ENCODE measurements at regions not wholly inside any gene's neighbourhood (a gene's known extent, or its start where the extent isn't known, plus 50 kb on each side); places are given as distances from the start of the nearest gene placed in this dataset.

- no peaks in the 10 kb centered on the region for H3K9me3 Mint-ChIP-seq (ENCODE audit: unreplicated experiment)
- no peak for DNase-seq (ENCODE audit: low spot score)
- peaks cover 3% of the 10 kb centered on the region for H3K27me3 Mint-ChIP-seq (ENCODE audit: unreplicated experiment)
- no peak overlapping the region for H3K27ac Mint-ChIP-seq (ENCODE audit: unreplicated experiment)
- no peak overlapping the region for H3K4me3 Mint-ChIP-seq (ENCODE audit: unreplicated experiment)
- peaks cover 2% of the 10 kb centered on the region for H3K4me1 Mint-ChIP-seq (ENCODE audit: unreplicated experiment)
- no peaks in the 10 kb centered on the region for H3K36me3 Mint-ChIP-seq (ENCODE audit: low read depth, unreplicated experiment)
- TF ChIP-seq, protein P1, sequence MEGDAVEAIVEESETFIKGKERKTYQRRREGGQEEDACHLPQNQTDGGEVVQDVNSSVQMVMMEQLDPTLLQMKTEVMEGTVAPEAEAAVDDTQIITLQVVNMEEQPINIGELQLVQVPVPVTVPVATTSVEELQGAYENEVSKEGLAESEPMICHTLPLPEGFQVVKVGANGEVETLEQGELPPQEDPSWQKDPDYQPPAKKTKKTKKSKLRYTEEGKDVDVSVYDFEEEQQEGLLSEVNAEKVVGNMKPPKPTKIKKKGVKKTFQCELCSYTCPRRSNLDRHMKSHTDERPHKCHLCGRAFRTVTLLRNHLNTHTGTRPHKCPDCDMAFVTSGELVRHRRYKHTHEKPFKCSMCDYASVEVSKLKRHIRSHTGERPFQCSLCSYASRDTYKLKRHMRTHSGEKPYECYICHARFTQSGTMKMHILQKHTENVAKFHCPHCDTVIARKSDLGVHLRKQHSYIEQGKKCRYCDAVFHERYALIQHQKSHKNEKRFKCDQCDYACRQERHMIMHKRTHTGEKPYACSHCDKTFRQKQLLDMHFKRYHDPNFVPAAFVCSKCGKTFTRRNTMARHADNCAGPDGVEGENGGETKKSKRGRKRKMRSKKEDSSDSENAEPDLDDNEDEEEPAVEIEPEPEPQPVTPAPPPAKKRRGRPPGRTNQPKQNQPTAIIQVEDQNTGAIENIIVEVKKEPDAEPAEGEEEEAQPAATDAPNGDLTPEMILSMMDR (IDR thresholded peaks at IDR 0.05; ENCODE audit: unreplicated experiment): no peak
These were observed 91.9 kb upstream of the LDAH start for GRCh38 chr2:20914771-20915170.

DNA sequence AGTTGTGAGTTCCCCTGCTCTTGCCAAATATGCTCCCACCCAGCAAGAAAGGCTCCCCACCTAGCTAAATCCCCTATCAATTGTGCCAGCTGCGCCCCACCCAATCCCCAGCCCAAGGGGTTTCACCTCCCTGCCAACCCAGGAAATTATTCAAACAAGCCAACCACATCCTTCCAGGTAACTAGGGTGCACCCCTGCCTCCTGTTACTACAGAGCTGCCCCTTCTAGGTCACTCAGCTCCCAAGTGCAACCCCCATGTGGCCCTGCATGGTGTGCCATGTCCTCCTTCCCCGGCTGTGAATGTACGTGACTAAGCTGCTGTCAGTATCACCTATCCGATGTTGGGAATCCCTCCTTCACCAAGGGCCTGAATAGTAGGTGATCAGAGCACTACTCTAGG is 91.2 kb upstream of the LDAH start:
- Mint-ChIP-seq H3K4me1 (ENCODE audit: unreplicated experiment) (peaks cover 2% of the 10 kb centered on the region), H3K36me3 (ENCODE audit: low read depth, unreplicated experiment) (no peaks in the 10 kb centered on the region), H3K9me3 (ENCODE audit: unreplicated experiment) (no peaks in the 10 kb centered on the region), H3K4me3 (ENCODE audit: unreplicated experiment) (no peak overlapping the region), H3K27ac (ENCODE audit: unreplicated experiment) (no peak overlapping the region), H3K27me3 (ENCODE audit: unreplicated experiment) (peaks cover 3% of the 10 kb centered on the region)
- TF ChIP-seq, protein P1 (IDR thresholded peaks at IDR 0.05; ENCODE audit: unreplicated experiment): no peak
- no peak for DNase-seq (ENCODE audit: low spot score)

DNA sequence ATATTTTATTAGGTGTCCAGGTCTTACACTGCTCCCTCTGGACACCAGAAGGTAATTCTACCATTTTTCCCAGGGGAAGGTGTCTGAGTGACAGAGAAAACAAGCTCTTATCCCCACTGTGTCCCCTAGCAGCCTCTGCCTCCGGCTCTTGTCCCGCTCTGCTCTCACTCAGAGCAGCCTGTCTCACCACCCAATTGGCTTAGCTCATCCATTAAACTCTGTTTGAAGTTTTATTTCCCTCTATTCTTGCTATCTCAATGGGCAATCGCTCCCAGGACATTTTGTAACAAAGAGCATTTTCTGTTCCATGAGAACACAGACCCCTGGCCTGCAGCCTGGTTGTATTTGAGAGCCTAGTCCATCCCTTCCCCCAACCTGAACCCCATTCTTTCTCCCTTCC is 90.6 kb upstream of the LDAH start:
- no peak for DNase-seq (ENCODE audit: low spot score)
- Mint-ChIP-seq H3K27me3 (ENCODE audit: unreplicated experiment) (peaks cover 3% of the 10 kb centered on the region), H3K27ac (ENCODE audit: unreplicated experiment) (no peak overlapping the region), H3K4me3 (ENCODE audit: unreplicated experiment) (no peak overlapping the region), H3K4me1 (ENCODE audit: unreplicated experiment) (peaks cover 2% of the 10 kb centered on the region), H3K36me3 (ENCODE audit: low read depth, unreplicated experiment) (no peaks in the 10 kb centered on the region), H3K9me3 (ENCODE audit: unreplicated experiment) (no peaks in the 10 kb centered on the region)
- TF ChIP-seq, protein P1 (IDR thresholded peaks at IDR 0.05; ENCODE audit: unreplicated experiment): no peak

- Mint-ChIP-seq H3K4me1 (ENCODE audit: unreplicated experiment) (no peaks in the 10 kb centered on the region), H3K36me3 (ENCODE audit: low read depth, unreplicated experiment) (no peaks in the 10 kb centered on the region), H3K4me3 (ENCODE audit: unreplicated experiment) (no peak overlapping the region), H3K9me3 (ENCODE audit: unreplicated experiment) (no peaks in the 10 kb centered on the region), H3K27ac (ENCODE audit: unreplicated experiment) (no peak overlapping the region), H3K27me3 (ENCODE audit: unreplicated experiment) (no peaks in the 10 kb centered on the region)
- no peak for DNase-seq (ENCODE audit: low spot score)
- TF ChIP-seq, protein P1 (IDR thresholded peaks at IDR 0.05; ENCODE audit: unreplicated experiment): no peak
These were observed 77.2 kb upstream of the LDAH start for GRCh38 chr2:20900052-20900636.

DNA sequence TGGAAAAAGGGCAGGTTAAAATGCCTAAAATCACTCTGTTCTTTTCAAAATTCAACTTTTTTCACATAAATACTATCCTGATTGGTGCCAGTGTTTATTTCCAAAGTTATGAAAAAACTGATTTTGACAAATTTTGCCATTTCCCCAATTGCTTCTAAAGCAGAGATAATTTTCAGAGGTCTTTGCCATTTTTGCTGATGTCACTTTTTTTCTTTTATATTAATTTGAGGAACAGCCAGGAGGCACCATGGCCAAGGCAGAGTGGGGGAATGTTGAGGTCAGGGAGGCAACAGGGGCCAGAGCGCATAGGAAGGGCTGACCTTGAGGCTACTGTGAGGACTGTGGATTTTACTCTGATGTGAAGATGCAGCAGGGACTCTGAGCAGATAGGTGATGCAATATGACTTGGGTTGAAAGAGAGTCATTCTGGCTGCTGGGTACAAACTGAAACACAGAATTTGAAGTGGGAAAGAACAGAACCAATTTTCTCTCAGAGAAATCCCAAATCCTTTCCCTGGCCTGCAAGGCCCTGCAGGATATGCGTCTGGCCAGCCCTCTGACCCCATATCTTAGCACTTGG is 75.1 kb upstream of the LDAH start:
- Mint-ChIP-seq H3K27ac (ENCODE audit: unreplicated experiment) (no peak overlapping the region), H3K36me3 (ENCODE audit: low read depth, unreplicated experiment) (no peaks in the 10 kb centered on the region), H3K27me3 (ENCODE audit: unreplicated experiment) (no peaks in the 10 kb centered on the region), H3K9me3 (ENCODE audit: unreplicated experiment) (no peaks in the 10 kb centered on the region), H3K4me3 (ENCODE audit: unreplicated experiment) (no peak overlapping the region), H3K4me1 (ENCODE audit: unreplicated experiment) (no peaks in the 10 kb centered on the region)
- no peak for DNase-seq (ENCODE audit: low spot score)
- TF ChIP-seq, protein P1 (IDR thresholded peaks at IDR 0.05; ENCODE audit: unreplicated experiment): no peak

Data from endothelial cell (in vitro differentiated cells).